Midbrain (tissue), 1 donor: ENCODE measurements at regions not wholly inside any gene's neighbourhood (a gene's known extent, or its start where the extent isn't known, plus 50 kb on each side); places are given as distances from the start of the nearest gene placed in this dataset.
"Not testable (repeated sequence)": the region's sequence is repeated elsewhere in the genome, so short reads cannot be mapped to it uniquely, and the experiment has no call there.

Source experiments
- DNase-seq: peaks from one replicate; lab custom pipeline; 2025; lab: John Stamatoyannopoulos, UW

GRCh38 chr4:170274616-170275015, 184.9 kb upstream of the AADAT start:
- DNase-seq: no peak

- no peak for DNase-seq
Measured at GRCh38 chr4:170272959-170273358, 183.2 kb upstream of the AADAT start.

GRCh38 chr4:170271723-170272122, 182.0 kb upstream of the AADAT start:
- no peak for DNase-seq

- DNase-seq: no peak
Measured at GRCh38 chr4:170270628-170271027, 180.9 kb upstream of the AADAT start.

GRCh38 chr4:170269950-170270349, 180.2 kb upstream of the AADAT start:
- DNase-seq: no peak

GRCh38 chr4:170259631-170260153, 169.9 kb upstream of the AADAT start:
- DNase-seq: peak; percentile 82

GRCh38 chr4:170256807-170257206, 167.1 kb upstream of the AADAT start:
- no peak for DNase-seq

- no peak for DNase-seq
Measured at GRCh38 chr4:170248576-170248975, 158.8 kb upstream of the AADAT start.

GRCh38 chr4:170248029-170248428, 158.3 kb upstream of the AADAT start:
- DNase-seq: no peak

- DNase-seq: no peak
Measured at GRCh38 chr4:170247596-170247995, 157.8 kb upstream of the AADAT start.

GRCh38 chr4:170243662-170244288, 154.0 kb upstream of the AADAT start:
- no peak for DNase-seq

- no peak for DNase-seq
Measured at GRCh38 chr4:170242471-170242870, 152.7 kb upstream of the AADAT start.

- no peak for DNase-seq
Measured at GRCh38 chr4:170234800-170235199, 145.0 kb upstream of the AADAT start.

- DNase-seq: no peak
Measured at GRCh38 chr4:170231377-170231776, 141.6 kb upstream of the AADAT start.

- DNase-seq: no peak
Measured at GRCh38 chr4:170230242-170230641, 140.5 kb upstream of the AADAT start.

- DNase-seq: no peak
Measured at GRCh38 chr4:170229006-170229405, 139.2 kb upstream of the AADAT start.

- no peak for DNase-seq
Measured at GRCh38 chr4:170227928-170228327, 138.2 kb upstream of the AADAT start.

- DNase-seq: no peak
Measured at GRCh38 chr4:170226288-170226687, 136.5 kb upstream of the AADAT start.

GRCh38 chr4:170214731-170215130, 125.0 kb upstream of the AADAT start:
- no peak for DNase-seq

GRCh38 chr4:170214101-170214500, 124.3 kb upstream of the AADAT start:
- DNase-seq: no peak

GRCh38 chr4:170202721-170203120, 113.0 kb upstream of the AADAT start:
- DNase-seq: no peak

GRCh38 chr4:170198747-170199146, 109.0 kb upstream of the AADAT start:
- peak; percentile 0 for DNase-seq

- DNase-seq: not testable (repeated sequence)
Measured at GRCh38 chr4:170194794-170195193, 105.0 kb upstream of the AADAT start.

GRCh38 chr4:170193496-170193895, 103.7 kb upstream of the AADAT start:
- no peak for DNase-seq
